ENCODE measurements at regions not wholly inside any gene's neighbourhood (a gene's known extent, or its start where the extent isn't known, plus 50 kb on each side); places are given as distances from the start of the nearest gene placed in this dataset.

- no peaks in the 10 kb centered on the region for H3K4me1 ChIP-seq (ENCODE audit: control insufficient read depth, insufficient read depth, low read length, poor library complexity, severe bottlenecking)
- H3K9me3 ChIP-seq (ENCODE audit: control insufficient read depth, low read length) = peaks cover 10% of the 10 kb centered on the region
- WGBS, 2 experiments (ENCODE audit: insufficient coverage in 2 of 2) = 100% methylated on average over 1 of the region's 2 CpGs; no CpG with 5 or more reads in 1 of the 2 experiments
Measured at GRCh38 chr18:24995755-24996154, 356.2 kb downstream of the ZNF521 start.

DNA sequence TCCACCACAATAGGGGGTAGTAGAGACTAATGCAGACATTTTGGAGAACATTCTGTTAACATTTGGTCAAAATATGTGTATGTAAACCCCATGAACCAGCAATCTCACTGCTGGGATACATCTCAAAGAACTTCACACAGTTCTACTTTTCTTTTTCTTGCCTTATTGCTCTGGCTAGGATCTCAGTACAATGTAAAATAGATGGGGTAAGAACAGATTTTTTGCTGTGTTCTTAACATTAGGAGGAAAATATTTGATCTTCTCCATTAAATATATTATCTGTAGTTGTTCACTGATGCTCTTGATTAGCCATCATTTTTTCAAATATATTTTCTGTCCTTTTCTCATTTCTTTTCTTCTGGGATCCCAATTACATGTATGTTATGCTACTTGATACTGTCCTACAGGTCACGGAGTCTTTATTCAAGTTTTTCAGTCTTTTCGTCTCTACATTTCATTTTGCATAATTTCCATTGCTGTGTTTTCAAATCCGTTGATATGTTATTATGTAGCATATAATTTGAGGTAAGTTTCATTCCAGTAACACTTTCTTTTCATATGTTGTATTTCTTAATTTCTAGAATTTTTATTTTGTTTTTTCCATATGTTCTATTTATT, 352.2 kb downstream of the ZNF521 start:
- WGBS, 2 experiments (ENCODE audit: insufficient coverage in 2 of 2) = no CpG with 5 or more reads among the region's 3 CpGs
- Histone ChIP-seq H3K4me3 (ENCODE audit: extremely low read depth, insufficient read depth, low read length, poor library complexity, severe bottlenecking) (no peak overlapping the region), H3K9me3 (ENCODE audit: control insufficient read depth, low read length) (peaks cover 10% of the 10 kb centered on the region), H3K4me1 (ENCODE audit: control insufficient read depth, insufficient read depth, low read length, poor library complexity, severe bottlenecking) (no peaks in the 10 kb centered on the region), H3K27ac (ENCODE audit: low read depth, low read length, severe bottlenecking) (no peak overlapping the region), H3K36me3 (ENCODE audit: control insufficient read depth, insufficient read depth, low read length) (no peaks in the 10 kb centered on the region)

More at GRCh38 chr18:24995755-24996154, 356.2 kb downstream of the ZNF521 start:
- Histone ChIP-seq H3K36me3 (ENCODE audit: control insufficient read depth, insufficient read depth, low read length) (no peaks in the 10 kb centered on the region), H3K4me3 (ENCODE audit: extremely low read depth, insufficient read depth, low read length, poor library complexity, severe bottlenecking) (no peak overlapping the region), H3K27ac (ENCODE audit: low read depth, low read length, severe bottlenecking) (no peak overlapping the region)

- Histone ChIP-seq H3K4me1 (ENCODE audit: control insufficient read depth, insufficient read depth, low read length, poor library complexity, severe bottlenecking) (no peaks in the 10 kb centered on the region), H3K9me3 (ENCODE audit: control insufficient read depth, low read length) (peaks cover 10% of the 10 kb centered on the region), H3K36me3 (ENCODE audit: control insufficient read depth, insufficient read depth, low read length) (no peaks in the 10 kb centered on the region), H3K27ac (ENCODE audit: low read depth, low read length, severe bottlenecking) (no peak overlapping the region), H3K4me3 (ENCODE audit: extremely low read depth, insufficient read depth, low read length, poor library complexity, severe bottlenecking) (no peak overlapping the region)
- 100% methylated on average over 1 to 2 of the region's 2 CpGs for WGBS, 2 experiments (ENCODE audit: insufficient coverage in 2 of 2)
Measured at GRCh38 chr18:25001803-25002202, 350.2 kb downstream of the ZNF521 start.

GRCh38 chr18:25005541-25006403, 346.2 kb downstream of the ZNF521 start:
- no peaks in the 10 kb centered on the region for H3K36me3 ChIP-seq (ENCODE audit: control insufficient read depth, insufficient read depth, low read length)
- H3K27ac ChIP-seq (ENCODE audit: low read depth, low read length, severe bottlenecking) = no peak overlapping the region

DNA sequence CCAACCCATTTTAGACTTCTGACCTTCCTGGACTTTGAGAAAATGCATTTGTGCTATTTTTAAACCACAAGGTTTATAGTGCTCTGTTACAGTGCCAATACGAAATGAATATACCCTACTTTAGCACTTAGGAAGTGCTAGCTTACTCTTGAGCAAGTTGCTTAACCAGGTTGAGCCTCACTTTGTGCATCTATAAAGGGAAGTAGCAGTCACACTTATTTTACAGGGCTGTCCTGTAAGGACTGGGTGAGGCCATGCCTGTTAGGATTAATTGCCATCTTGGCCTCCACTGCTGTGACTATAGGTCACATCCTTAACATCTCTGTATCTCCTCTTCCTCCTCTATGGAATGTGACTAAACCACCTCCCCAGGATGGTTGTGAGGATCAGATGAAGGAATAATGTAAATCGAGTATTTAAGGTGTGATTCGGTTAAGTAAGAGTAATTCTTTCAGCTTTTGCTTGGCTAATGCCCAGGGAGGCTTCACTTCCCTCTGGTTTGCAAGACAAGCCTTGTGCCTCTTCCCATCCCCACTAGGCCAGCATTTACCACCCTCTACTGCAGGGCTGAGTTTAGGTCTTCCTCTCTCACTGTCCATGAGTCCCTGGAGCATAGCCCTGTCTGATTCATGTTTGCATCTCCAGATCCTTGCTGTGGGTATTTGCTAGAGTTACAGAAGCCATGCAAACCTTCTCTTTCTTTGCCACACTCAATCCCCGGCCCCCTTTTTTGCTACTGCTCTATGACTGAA, 341.2 kb downstream of the ZNF521 start:
- WGBS, 2 experiments (ENCODE audit: insufficient coverage in 2 of 2) = 81 to 88% methylated on average over 1 to 2 of the region's 4 CpGs
- Histone ChIP-seq H3K27ac (ENCODE audit: low read depth, low read length, severe bottlenecking) (no peak overlapping the region), H3K4me3 (ENCODE audit: extremely low read depth, insufficient read depth, low read length, poor library complexity, severe bottlenecking) (no peak overlapping the region), H3K4me1 (ENCODE audit: control insufficient read depth, insufficient read depth, low read length, poor library complexity, severe bottlenecking) (no peaks in the 10 kb centered on the region), H3K36me3 (ENCODE audit: control insufficient read depth, insufficient read depth, low read length) (no peaks in the 10 kb centered on the region), H3K9me3 (ENCODE audit: control insufficient read depth, low read length) (no peaks in the 10 kb centered on the region)

More at GRCh38 chr18:25005541-25006403, 346.2 kb downstream of the ZNF521 start:
- 84 to 86% methylated on average over 4 to 5 of the region's 6 CpGs for WGBS, 2 experiments (ENCODE audit: insufficient coverage in 2 of 2)
- Histone ChIP-seq H3K4me1 (ENCODE audit: control insufficient read depth, insufficient read depth, low read length, poor library complexity, severe bottlenecking) (no peaks in the 10 kb centered on the region), H3K9me3 (ENCODE audit: control insufficient read depth, low read length) (no peaks in the 10 kb centered on the region), H3K4me3 (ENCODE audit: extremely low read depth, insufficient read depth, low read length, poor library complexity, severe bottlenecking) (no peak overlapping the region)
